ENCODE measurements at regions not wholly inside any gene's neighbourhood (a gene's known extent, or its start where the extent isn't known, plus 50 kb on each side); places are given as distances from the start of the nearest gene placed in this dataset.

GRCh38 chr9:78858266-78858665 lies 561.3 kb downstream of the PSAT1 start:
- TF ChIP-seq POLR2A (IDR thresholded peaks at IDR 0.05), result no peak
- no peak for TF ChIP-seq CTCF (IDR thresholded peaks at IDR 0.05 in 4 of 5, conservative IDR thresholded peaks at IDR 0.05 in 1 of 5)

Data from gastrocnemius medialis (tissue), 4 donors.